H1 (cell line): ENCODE measurements at regions not wholly inside any gene's neighbourhood (a gene's known extent, or its start where the extent isn't known, plus 50 kb on each side); places are given as distances from the start of the nearest gene placed in this dataset.

ENCODE experiments used
- CTBP2 ChIP-seq: IDR thresholded peaks from 2 replicates; pipeline ENCODE4 v1.7.0; 2011; ENCODE audit warnings: borderline replicate concordance, mild to moderate bottlenecking, moderate library complexity, mixed read lengths, low read length; ENCODE audit not compliant: insufficient read depth, insufficient read length
- SP2 ChIP-seq: IDR thresholded peaks from 2 replicates; pipeline ENCODE4 v1.6.1; 2012; ENCODE audit warnings: mild to moderate bottlenecking, low read length, inconsistent platforms
- TAF7 ChIP-seq: optimal IDR thresholded peaks from 2 replicates; pipeline ENCODE3; 2011; ENCODE audit warnings: low read depth, mild to moderate bottlenecking, inconsistent platforms, low read length, moderate library complexity, borderline replicate concordance

DNA sequence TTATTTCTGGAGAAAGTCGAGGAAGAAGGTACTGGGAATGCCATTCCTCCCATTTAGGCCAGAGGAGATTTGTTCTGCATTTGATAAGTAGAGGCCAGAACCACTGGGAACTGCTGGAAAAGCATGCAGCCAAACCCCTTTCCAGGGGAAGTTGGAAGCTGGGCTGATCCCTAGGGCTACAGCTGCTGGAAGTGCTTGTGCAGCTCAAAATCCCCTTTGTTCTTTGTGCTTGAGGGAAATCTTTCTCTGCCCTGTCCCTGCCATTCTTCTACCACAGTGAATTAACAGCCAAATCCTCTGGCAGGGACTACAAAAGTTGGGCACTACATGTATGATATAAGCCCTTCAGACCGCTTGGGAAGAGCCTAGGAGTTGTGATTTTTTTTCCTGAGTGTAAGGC, 734.1 kb downstream of the LRRIQ3 start (continued):
- TF ChIP-seq TAF7 (no peak), CTBP2 (no peak), SP2 (no peak)
- TF ChIP-seq, all 59 proteins: peak for 0
